NCI-H748 treated with DMSO at 0.1 percent for 48 hours (cell line): ENCODE measurements at regions not wholly inside any gene's neighbourhood (a gene's known extent, or its start where the extent isn't known, plus 50 kb on each side); places are given as distances from the start of the nearest gene placed in this dataset.
"Not testable (repeated sequence)": the region's sequence is repeated elsewhere in the genome, so short reads cannot be mapped to it uniquely, and the experiment has no call there.

Experiments
- DNase-seq: peaks from one replicate; lab custom pipeline; 2025; lab: John Stamatoyannopoulos, UW

DNA sequence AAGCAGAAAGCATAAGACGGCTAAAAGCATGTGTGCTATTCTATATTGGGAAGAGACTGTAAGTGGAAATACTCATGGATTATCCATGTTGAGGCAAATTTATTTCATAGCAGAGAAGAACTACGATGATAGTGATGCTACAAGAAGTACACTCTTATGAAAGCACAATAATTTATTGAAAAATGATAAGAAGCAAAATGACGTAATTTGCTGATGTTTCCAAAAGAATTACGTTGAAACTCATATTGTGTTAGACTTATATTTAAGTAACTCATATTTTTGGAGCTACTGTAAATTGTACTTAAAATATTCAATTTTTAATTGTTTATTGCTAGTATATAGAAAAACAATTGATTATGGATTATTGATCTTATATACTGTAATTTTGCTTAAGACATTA lies 1622.5 kb downstream of the REEP3 start:
- no peak for DNase-seq

DNA sequence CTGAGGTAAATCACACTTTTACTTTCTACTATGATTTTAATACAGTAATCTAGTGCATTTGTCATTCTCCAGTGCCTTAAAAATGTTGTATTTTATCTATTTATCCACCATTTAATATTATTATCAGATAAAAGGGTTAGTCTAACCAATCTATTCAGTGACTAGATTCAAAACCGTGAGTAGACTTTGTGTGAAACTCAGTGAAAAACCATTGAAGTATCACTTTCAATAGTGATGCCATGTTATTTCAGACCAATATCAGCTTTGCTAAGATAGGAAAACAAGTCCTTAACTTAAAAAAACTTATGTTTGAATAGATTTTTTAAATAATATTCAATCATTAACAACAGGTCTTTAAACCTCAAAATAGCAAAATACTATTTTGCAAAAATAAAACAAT lies 1628.7 kb downstream of the REEP3 start:
- no peak for DNase-seq

DNA sequence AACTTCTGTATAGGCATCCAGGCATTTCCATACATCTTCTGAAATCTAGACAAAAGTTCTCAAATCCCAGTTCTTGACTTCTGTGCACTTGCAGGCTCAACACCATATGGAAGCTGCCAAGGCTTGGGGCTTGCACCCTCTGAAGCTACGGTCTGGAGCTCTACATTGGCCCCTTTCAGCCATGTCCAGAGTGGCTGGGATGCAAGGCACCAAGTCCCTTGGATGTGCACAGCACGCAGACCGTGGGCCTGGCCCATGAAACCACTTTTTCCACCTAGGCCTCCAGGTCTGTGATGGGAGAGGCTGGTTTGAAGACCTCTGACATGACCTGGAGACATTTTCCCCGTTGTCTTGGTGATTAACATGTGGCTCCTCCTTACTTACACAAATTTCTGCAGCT lies 1645.1 kb downstream of the REEP3 start:
- DNase-seq, result no peak

- no peak for DNase-seq
These were observed 1651.0 kb downstream of the REEP3 start for GRCh38 chr10:65172249-65172648.

- no peak for DNase-seq
These were observed 1655.8 kb downstream of the REEP3 start for GRCh38 chr10:65176994-65177393.

DNA sequence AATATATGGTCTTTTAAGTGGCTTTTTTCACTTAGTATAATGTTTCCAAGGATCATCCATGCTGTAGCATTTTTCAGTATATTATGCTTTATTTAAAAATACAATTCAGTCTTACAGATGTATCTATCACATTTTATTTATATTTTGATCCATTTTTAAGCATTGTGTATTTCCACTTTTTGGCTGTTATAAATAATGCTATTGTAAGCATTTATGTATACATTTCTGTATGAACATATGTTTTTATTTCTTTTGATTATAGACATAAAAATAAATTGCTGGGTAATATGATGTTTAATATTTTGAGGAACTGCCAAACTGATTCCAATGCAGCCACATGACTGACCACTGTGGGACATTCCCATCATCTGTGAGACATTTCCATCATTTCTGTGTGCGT lies 1662.0 kb downstream of the REEP3 start:
- DNase-seq, result no peak

DNA sequence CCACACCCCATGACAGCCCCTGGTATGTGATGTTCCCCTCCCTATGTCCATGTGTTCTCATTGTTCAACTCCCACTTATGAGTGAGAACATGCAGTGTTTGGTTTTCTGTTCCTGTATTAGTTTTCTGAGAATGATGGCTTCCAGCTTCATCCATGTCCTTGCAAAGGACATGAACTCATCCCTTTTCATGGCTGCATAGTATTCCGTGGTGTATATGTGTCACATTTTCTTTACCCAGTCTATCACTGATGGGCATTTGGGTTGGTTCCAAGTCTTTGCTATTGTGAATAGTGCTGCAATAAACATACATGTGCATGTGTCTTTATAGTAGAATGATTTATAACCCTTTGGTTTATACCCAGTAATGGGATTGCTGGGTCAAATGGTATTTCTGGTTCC lies 1665.5 kb downstream of the REEP3 start:
- DNase-seq, result not testable (repeated sequence)

DNA sequence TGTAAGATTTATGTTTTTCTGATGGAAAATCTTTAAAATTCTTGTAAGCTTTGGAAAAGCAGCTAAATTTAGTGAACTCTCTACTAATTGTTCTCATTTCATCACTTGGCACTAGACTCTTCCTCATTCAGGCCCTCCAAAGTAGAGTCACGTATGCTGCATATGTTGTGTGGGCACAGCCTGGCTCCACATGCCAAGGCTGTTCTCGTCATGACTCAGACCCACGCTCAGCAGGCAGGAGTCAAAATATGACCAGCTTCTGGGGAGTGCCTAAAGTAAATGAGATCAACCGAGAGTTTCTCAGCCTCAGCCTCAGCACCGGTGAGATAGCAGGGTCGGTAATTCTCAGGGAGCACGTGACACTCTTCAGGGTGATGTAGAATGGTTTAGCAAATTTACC lies 1672.9 kb downstream of the REEP3 start:
- no peak for DNase-seq

DNA sequence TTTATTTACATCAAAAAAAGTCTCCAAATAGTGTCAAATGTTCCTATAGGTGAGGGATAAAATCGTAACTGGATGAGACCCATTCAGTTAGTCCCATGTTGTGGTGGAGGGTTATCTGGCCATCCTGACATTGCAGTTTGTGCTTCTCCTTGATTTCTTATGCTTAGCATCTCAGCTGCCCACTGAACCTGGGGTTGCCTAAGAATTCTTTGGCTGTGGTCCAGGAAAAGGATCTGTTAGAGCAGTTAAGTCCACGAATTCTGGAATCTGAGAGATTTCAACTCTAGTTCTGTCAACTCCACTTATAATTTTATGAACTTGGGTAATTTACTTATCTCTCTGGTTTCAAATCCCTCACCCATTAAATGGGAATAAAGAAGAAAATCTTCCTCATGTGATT lies 1673.4 kb downstream of the REEP3 start:
- no peak for DNase-seq

GRCh38 chr10:65196111-65196510 lies 1674.9 kb downstream of the REEP3 start:
- DNase-seq, result no peak

DNA sequence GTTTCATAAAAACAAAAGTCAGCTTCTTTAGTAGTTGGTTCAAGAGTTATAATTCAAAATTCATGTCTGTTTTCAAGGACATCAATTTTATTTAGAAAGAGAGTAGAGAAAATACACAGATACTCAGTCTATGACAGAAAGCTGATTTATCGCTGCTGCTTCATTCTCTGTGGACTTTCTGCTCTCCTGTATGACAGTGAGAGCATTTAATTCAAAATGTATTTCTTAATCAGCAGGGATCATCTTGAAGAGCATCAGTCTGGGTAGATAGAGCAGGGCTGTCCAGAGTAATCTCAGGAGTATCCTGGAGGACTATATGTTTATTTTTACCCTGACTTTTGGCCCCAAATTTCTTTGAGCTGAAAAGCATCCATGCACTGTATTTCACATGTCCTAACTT lies 1676.7 kb downstream of the REEP3 start:
- no peak for DNase-seq

DNA sequence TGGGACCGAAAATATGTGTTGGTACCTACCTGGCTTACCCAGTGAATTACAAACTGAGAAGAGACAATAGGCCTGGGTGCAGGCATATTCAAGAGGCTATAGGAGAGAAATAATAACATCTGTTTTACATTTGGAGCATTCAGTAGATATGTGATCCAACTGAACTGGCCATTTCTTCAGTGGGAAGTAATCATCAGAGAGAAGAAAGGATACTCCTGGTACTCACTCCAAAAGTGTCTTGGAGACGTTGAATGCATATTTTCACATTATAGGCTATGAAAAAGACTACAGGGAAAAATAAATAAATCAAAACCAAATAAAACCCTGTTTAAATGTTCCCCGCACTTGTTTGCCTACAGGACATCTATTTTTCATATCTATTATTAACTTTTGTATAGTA lies 1680.3 kb downstream of the REEP3 start:
- no peak for DNase-seq

DNA sequence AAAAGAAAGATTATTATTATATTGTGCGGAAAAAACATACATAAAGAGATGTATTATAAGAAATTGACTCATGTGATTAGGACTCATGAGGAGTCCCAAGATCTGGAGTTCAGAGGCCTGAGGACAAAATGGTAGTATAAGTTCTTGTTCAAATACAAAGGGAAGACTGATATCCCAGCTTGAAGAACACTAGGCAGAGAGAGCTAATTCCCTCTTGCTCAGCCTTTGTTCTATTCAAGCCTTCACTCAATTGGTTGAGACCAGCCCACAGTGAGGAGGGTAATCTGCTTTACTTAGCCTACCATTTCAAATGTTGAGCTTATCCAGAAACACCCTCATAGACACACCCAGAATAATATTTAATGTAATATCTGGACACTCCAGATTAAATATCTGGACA lies 1683.8 kb downstream of the REEP3 start:
- no peak for DNase-seq

DNA sequence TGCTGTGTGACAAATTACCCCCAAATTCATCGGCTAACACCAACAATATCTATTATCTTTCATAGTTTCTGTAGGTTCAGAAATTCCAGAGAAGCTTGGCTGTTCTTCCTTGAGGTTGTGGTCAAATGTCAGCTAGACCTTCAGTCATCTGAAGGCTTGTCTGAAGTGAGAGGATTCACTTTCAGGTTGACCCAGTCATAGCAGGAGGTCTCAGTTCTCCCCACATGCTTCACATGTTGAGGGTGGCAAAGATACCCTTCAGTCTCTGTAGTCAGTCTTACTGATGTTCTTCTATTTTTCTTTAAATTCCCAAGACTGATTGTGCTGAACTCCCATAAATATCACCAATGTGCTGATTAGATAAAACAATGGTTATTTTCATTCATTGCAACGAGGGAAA lies 1692.0 kb downstream of the REEP3 start:
- no peak for DNase-seq

DNA sequence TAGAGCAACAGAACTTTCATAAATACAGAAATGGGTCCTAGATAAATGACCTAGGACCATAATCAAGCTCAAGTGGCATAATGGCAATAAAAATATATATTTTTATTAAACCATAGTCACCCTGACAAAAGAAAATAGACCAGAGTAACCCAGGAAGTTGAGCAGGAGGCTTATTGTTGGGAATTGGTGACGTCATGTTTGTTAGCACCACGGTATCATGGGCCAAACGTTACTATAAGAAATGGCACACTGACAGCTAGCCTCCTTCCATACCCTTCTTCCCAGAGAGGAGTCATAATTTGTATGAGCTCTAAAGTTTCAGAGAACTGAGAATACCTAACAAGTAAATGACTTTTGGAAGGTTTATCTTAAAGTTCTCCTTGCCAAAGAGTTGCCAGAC lies 1698.2 kb downstream of the REEP3 start:
- DNase-seq, result no peak

DNA sequence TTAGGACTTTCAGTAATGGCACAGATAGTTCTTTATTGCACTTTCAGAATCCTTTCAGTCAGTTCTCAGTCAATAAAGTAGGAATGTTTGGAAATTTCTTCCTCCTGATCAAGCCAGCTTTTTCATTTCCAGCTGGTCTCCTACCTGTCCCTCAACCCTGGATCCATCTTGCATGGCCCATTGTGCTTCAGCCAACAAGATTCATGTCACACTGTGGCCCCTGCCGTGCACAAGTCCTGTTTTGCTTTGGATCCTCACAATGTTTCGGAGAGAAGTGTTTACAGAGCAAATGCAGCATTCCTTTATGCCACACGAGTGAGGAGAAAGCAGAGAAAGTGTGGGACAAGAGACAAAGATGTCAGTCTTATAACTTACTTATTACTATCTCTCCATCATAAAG lies 1694.7 kb upstream of the LRRTM3 start:
- no peak for DNase-seq

DNA sequence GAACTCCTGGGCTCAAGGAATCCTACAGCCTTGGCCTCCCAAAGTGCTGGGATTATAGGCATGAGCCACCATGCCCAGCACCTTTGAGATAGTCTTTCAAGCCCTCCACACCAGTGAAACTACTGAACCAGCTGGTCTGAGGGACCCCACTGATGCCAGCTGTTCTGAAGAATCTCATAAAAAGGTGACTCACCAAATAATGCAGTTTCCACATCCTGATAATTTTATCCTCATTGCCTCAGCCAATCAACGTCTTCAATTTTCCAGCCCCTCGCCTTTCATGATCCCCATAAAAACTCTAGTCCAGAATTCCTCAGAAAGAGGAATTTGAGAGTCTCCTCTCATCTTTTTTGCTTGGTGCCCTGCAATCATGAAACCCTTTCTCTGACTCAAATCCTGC lies 1691.6 kb upstream of the LRRTM3 start:
- no peak for DNase-seq

- DNase-seq, result no peak
These were observed 1690.6 kb upstream of the LRRTM3 start for GRCh38 chr10:65235266-65235665.

GRCh38 chr10:65235846-65236245 lies 1690.0 kb upstream of the LRRTM3 start:
- no peak for DNase-seq

DNA sequence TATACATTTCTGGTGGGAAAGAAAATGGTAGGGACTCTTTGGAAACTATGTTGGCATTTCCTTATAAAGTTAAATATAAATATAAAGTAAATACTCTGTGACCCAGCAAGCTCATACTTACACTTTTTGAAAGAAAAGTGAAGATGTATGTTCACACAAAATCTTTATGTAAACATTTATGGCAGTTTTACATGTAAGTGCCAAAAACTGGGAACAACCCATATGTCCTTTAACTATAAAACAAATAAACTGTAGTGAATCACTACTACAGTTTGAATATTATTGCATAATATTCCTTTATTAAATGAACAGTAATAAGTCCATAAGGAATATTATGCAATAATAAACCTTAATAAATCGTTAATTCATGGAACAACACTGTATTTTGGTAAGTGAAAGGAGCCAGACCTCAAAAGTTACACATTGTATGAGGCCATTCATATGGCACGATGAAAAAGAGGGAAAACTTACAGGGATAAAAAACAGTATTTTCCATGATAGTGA lies 1660.3 kb upstream of the LRRTM3 start:
- DNase-seq, result no peak

GRCh38 chr10:65269551-65269950 lies 1656.3 kb upstream of the LRRTM3 start:
- not testable (repeated sequence) for DNase-seq

DNA sequence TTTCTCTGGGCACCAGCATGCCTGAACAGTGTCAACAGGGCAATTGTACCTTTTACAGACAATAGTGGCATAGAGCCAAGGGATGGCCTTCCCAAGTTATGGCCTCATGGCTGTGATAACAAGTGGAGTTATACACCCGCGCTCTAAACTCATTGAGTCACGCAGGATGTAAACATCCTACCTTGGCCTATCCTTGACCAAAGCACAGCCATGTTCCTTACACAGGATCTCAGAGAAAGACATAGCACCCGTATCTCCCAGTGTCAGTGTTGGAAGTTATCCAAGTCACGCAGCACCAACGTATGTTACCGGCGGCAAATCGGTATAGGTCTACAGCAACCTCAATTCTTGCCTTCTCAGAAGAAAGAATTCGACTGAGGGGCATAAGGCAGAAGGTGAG lies 1654.9 kb upstream of the LRRTM3 start:
- DNase-seq, result no peak

DNA sequence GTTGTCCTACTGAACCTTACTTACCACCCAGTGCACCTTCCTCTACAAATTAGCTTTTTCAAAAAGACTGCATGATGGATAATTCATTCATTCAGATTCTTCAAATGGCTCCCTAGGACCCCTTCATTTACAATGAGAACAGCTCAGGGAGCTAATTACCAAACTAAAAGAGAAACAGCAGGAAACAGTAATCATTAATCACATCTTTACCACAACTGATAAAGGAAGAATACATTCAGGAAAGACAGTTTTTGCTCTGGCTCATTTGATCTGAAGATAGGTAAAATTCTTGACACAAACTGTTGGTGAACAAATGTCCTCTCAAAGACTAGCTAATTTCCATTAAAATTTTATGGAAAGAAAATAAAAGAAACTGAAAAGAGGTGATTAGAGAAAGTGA lies 1652.7 kb upstream of the LRRTM3 start:
- DNase-seq, result no peak

GRCh38 chr10:65275296-65275695 lies 1650.5 kb upstream of the LRRTM3 start:
- DNase-seq, result no peak

- no peak for DNase-seq
These were observed 1641.3 kb upstream of the LRRTM3 start for GRCh38 chr10:65284495-65285041.
